Endothelial cell (in vitro differentiated cells): ENCODE measurements at regions not wholly inside any gene's neighbourhood (a gene's known extent, or its start where the extent isn't known, plus 50 kb on each side); places are given as distances from the start of the nearest gene placed in this dataset.

Experiments
- DNase-seq: peaks from one replicate; pipeline ENCODE4 v3.0.0; 2021; ENCODE audit warnings: low spot score
- H3K27ac Mint-ChIP-seq: one replicate; pipeline ENCODE4 v1.8.0; 2021; ENCODE audit warnings: mixed read lengths, inconsistent platforms; ENCODE audit not compliant: unreplicated experiment
- H3K27me3 Mint-ChIP-seq: one replicate; pipeline ENCODE4 v1.8.0; 2021; ENCODE audit warnings: mild to moderate bottlenecking, moderate library complexity, mixed read lengths, inconsistent platforms; ENCODE audit not compliant: unreplicated experiment
- H3K36me3 Mint-ChIP-seq: one replicate; pipeline ENCODE4 v1.8.0; 2021; ENCODE audit warnings: mild to moderate bottlenecking, low read depth, mixed read lengths, inconsistent platforms; ENCODE audit not compliant: unreplicated experiment
- H3K4me1 Mint-ChIP-seq: one replicate; pipeline ENCODE4 v1.8.0; 2021; ENCODE audit warnings: mild to moderate bottlenecking, mixed read lengths, inconsistent platforms; ENCODE audit not compliant: unreplicated experiment
- H3K4me3 Mint-ChIP-seq: one replicate; pipeline ENCODE4 v1.8.0; 2021; ENCODE audit warnings: mild to moderate bottlenecking, mixed read lengths, inconsistent platforms; ENCODE audit not compliant: unreplicated experiment
- H3K9me3 Mint-ChIP-seq: one replicate; pipeline ENCODE4 v1.8.0; 2021; ENCODE audit warnings: mixed read lengths, inconsistent platforms; ENCODE audit not compliant: unreplicated experiment
- TF ChIP-seq, protein P1 (sequence below): fragments of 200-600 bp; sonication (generic); IDR thresholded peaks from one replicate; pipeline ENCODE4 v1.5.0; 2021; ENCODE audit warnings: antibody characterized with exemption; ENCODE audit not compliant: unreplicated experiment

- no peaks in the 10 kb centered on the region for H3K9me3 Mint-ChIP-seq
- no peaks in the 10 kb centered on the region for H3K36me3 Mint-ChIP-seq
- DNase-seq: no peak
- H3K27ac Mint-ChIP-seq: no peak overlapping the region
- H3K4me1 Mint-ChIP-seq: no peaks in the 10 kb centered on the region
- no peak overlapping the region for H3K4me3 Mint-ChIP-seq
- TF ChIP-seq, protein P1, sequence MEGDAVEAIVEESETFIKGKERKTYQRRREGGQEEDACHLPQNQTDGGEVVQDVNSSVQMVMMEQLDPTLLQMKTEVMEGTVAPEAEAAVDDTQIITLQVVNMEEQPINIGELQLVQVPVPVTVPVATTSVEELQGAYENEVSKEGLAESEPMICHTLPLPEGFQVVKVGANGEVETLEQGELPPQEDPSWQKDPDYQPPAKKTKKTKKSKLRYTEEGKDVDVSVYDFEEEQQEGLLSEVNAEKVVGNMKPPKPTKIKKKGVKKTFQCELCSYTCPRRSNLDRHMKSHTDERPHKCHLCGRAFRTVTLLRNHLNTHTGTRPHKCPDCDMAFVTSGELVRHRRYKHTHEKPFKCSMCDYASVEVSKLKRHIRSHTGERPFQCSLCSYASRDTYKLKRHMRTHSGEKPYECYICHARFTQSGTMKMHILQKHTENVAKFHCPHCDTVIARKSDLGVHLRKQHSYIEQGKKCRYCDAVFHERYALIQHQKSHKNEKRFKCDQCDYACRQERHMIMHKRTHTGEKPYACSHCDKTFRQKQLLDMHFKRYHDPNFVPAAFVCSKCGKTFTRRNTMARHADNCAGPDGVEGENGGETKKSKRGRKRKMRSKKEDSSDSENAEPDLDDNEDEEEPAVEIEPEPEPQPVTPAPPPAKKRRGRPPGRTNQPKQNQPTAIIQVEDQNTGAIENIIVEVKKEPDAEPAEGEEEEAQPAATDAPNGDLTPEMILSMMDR: no peak
- no peaks in the 10 kb centered on the region for H3K27me3 Mint-ChIP-seq
Measured at GRCh38 chr10:64206409-64206808, 685.2 kb downstream of the REEP3 start.

DNA sequence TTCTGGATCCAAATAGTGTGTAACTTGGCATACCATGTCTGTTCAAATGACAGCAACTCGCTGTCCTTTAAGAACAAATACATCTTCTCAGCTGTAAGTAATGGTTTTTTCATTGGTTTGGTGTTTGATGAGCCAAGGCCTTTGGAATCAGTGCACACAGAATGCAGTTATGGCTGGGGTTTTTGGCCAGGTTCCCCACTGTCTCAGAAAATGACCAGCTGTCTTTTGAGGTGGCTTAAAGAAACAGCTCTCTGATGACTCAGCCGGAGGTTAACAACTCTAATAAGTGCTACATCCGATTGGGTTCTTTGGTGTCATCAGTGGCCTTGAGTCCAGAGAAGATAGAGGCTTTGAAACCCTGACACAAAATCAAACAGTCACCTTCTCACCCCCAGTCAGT, 688.4 kb downstream of the REEP3 start:
- no peaks in the 10 kb centered on the region for H3K9me3 Mint-ChIP-seq
- no peaks in the 10 kb centered on the region for H3K4me1 Mint-ChIP-seq
- H3K27ac Mint-ChIP-seq: no peak overlapping the region
- H3K4me3 Mint-ChIP-seq: no peak overlapping the region
- TF ChIP-seq, protein P1: no peak
- DNase-seq: no peak
- no peaks in the 10 kb centered on the region for H3K36me3 Mint-ChIP-seq
- H3K27me3 Mint-ChIP-seq: no peaks in the 10 kb centered on the region

- no peaks in the 10 kb centered on the region for H3K9me3 Mint-ChIP-seq
- H3K4me3 Mint-ChIP-seq: no peak overlapping the region
- TF ChIP-seq, protein P1: no peak
- no peaks in the 10 kb centered on the region for H3K36me3 Mint-ChIP-seq
- no peaks in the 10 kb centered on the region for H3K27me3 Mint-ChIP-seq
- no peak overlapping the region for H3K27ac Mint-ChIP-seq
- H3K4me1 Mint-ChIP-seq: no peaks in the 10 kb centered on the region
- no peak for DNase-seq
Measured at GRCh38 chr10:64210211-64210610, 689.0 kb downstream of the REEP3 start.

GRCh38 chr10:64211466-64211865, 690.3 kb downstream of the REEP3 start:
- no peak for DNase-seq
- TF ChIP-seq, protein P1: no peak
- no peak overlapping the region for H3K4me3 Mint-ChIP-seq
- no peaks in the 10 kb centered on the region for H3K9me3 Mint-ChIP-seq
- H3K27me3 Mint-ChIP-seq: no peaks in the 10 kb centered on the region
- H3K36me3 Mint-ChIP-seq: no peaks in the 10 kb centered on the region
- H3K4me1 Mint-ChIP-seq: no peaks in the 10 kb centered on the region
- H3K27ac Mint-ChIP-seq: no peak overlapping the region

DNA sequence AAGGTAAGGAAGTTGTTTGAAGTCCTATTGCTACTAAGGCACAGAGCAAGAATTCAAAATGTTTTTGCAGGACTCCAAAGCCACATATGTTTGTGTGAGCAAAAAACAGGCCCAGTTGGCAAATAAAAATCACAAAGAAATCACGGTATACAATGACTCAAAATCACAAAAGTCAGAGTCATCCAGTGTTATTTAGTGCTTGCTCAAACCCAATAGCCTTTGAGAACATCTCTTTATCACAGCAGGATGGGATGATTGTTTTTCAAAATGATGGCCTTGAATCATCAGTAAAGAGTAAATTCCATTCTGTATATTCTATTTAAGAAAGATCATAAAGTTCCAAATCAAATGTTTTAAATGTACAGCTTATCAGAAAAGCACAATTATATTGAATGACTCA, 693.9 kb downstream of the REEP3 start:
- Mint-ChIP-seq H3K4me1 (no peaks in the 10 kb centered on the region), H3K27ac (no peak overlapping the region), H3K9me3 (no peaks in the 10 kb centered on the region), H3K36me3 (no peaks in the 10 kb centered on the region), H3K27me3 (no peaks in the 10 kb centered on the region), H3K4me3 (no peak overlapping the region)
- DNase-seq: no peak
- TF ChIP-seq, protein P1: no peak
